ACC112 (cell line): ENCODE measurements at regions not wholly inside any gene's neighbourhood (a gene's known extent, or its start where the extent isn't known, plus 50 kb on each side); places are given as distances from the start of the nearest gene placed in this dataset.

Source experiments
- H2AFZ ChIP-seq: fragments of 200-600 bp; sonication (generic); one replicate; pipeline ENCODE4 v1.6.0; 2017; ENCODE audit warnings: antibody characterized with exemption, low read length; ENCODE audit not compliant: unreplicated experiment
- H3K27ac ChIP-seq: fragments of 200-600 bp; sonication (generic); 2 replicates; pipeline ENCODE4 v1.5.1; 2014; ENCODE audit warnings: low read depth, mild to moderate bottlenecking, antibody characterized with exemption, low read length, moderate library complexity
- H3K27me3 ChIP-seq: fragments of 200-600 bp; sonication (generic); 2 replicates; pipeline ENCODE4 v1.6.1; 2014; ENCODE audit warnings: mild to moderate bottlenecking, antibody characterized with exemption, low read length, moderate library complexity, mixed read lengths; ENCODE audit not compliant: insufficient read depth
- H3K36me3 ChIP-seq: fragments of 200-600 bp; sonication (generic); 2 replicates; pipeline ENCODE4 v1.6.1; 2016; ENCODE audit warnings: mild to moderate bottlenecking, antibody characterized with exemption, low read length, moderate library complexity, mixed read lengths; ENCODE audit not compliant: insufficient read depth
- H3K4me1 ChIP-seq: fragments of 200-600 bp; sonication (generic); one replicate; pipeline ENCODE4 v1.6.1; 2016; ENCODE audit warnings: low read length, mixed read lengths; ENCODE audit not compliant: insufficient read depth, unreplicated experiment, control insufficient read depth
- H3K4me3 ChIP-seq: fragments of 200-600 bp; sonication (generic); 2 replicates; pipeline ENCODE4 v1.5.1; 2014; ENCODE audit warnings: mild to moderate bottlenecking, low read depth, low read length
- H3K79me2 ChIP-seq: fragments of 200-600 bp; sonication (generic); one replicate; pipeline ENCODE4 v1.6.0; 2016; ENCODE audit warnings: low read length; ENCODE audit not compliant: control insufficient read depth, unreplicated experiment, insufficient read depth

DNA sequence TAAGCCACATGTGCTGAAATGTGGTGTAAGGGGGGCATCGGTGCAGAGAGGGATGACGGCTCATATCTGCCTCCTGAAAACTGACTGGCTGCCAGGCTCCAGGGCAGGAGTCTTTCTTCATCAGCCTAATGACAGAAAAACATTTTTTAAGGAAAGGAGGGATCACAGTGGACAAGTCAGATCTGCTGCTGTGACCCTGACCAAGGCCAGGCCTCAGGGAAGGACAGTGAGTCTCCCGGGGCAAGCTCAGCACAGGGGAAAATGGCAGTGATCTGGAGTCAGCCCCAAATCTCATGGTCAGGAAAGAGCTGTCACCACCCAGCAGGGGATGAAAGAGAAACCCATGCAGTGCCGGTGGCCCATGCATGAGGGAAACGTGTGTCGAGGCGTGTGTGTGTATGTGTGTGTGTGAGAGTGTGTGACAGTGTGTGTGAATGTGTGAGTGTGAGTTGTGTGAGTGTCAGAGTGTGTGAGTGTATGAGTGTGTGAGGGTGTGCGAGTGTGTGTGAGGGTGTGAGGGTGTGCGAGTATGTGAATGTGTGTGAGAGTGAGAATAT lies 134.5 kb downstream of the INHBB start:
- H2AFZ ChIP-seq: no peak overlapping the region
- H3K4me3 ChIP-seq: no peak overlapping the region
- no peaks in the 10 kb centered on the region for H3K79me2 ChIP-seq
- no peaks in the 10 kb centered on the region for H3K36me3 ChIP-seq
- H3K27me3 ChIP-seq: peaks cover 4% of the 10 kb centered on the region; the same call in 1 of the 2 replicates
- H3K4me1 ChIP-seq: no peaks in the 10 kb centered on the region
- H3K27ac ChIP-seq: no peak overlapping the region

DNA sequence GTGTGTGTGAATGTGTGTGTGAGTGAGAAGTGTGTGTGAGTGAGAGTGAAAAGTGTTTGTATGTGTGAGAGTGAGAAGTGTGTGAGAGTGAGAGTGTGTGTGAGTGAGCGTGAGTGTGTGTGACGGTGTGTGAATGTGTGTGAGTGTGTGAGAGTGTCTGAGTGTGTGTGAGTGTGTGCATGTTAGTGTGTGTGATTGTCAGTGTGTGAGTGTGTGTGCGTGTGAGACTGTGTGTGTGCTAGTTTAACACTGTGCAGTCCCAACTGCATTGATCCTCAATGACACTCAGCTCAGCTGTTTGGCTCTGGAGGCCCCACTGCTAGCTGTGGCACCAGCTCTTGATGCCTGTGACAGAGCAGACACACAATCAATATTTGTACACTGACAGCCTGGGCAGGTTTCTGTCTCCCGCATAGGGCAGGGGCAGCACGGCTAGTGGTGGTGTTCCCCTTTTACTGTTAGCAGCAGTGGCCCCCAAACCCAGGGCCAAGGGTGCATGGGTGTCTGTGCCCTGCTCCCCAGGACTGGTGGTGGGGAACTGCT lies 135.0 kb downstream of the INHBB start:
- H3K27me3 ChIP-seq: peaks cover 4% of the 10 kb centered on the region; the same call in 1 of the 2 replicates
- no peaks in the 10 kb centered on the region for H3K36me3 ChIP-seq
- H3K4me3 ChIP-seq: no peak overlapping the region
- H3K79me2 ChIP-seq: no peaks in the 10 kb centered on the region
- no peaks in the 10 kb centered on the region for H3K4me1 ChIP-seq
- H3K27ac ChIP-seq: no peak overlapping the region
- no peak overlapping the region for H2AFZ ChIP-seq

DNA sequence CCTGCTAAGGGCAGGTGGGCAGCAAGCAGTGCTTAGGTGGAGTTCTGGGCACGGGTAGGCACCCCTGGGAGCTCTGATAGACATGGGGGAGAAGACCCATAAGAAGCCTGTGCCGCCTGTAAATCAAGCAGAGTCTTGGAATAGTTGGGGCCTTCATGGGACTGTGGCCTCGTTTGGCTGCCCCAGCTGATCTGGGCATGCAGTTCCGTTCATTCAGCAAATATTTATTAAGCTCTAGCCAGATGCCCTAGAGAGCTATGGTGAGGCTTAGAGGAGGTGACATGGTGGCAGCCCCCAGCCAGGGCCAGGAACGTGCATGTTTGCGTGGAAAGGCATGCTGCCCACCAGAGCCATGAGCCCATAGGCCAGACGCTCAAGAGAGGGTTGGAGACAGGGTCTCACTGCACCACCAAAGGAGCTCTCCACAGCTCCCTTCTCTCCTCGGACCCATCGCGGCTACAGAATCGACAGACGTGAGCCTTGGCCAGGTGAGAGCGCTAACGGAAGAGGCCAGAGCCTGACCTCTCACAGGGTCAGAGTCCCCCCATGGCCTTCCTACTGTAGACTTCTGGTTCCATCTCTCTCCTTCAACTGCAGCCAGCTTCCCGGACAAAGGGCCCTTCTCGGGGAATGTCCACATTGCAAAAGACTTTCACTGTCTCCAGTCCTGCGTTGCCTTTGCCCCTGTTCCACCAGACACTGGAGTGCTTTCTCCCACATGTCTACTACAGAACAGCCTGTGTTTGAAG lies 135.7 kb downstream of the INHBB start:
- no peaks in the 10 kb centered on the region for H3K36me3 ChIP-seq
- H3K4me3 ChIP-seq: no peak overlapping the region
- H2AFZ ChIP-seq: no peak overlapping the region
- H3K27me3 ChIP-seq: peaks cover 4% of the 10 kb centered on the region; the same call in 1 of the 2 replicates
- no peaks in the 10 kb centered on the region for H3K4me1 ChIP-seq
- H3K79me2 ChIP-seq: no peaks in the 10 kb centered on the region
- no peak overlapping the region for H3K27ac ChIP-seq

DNA sequence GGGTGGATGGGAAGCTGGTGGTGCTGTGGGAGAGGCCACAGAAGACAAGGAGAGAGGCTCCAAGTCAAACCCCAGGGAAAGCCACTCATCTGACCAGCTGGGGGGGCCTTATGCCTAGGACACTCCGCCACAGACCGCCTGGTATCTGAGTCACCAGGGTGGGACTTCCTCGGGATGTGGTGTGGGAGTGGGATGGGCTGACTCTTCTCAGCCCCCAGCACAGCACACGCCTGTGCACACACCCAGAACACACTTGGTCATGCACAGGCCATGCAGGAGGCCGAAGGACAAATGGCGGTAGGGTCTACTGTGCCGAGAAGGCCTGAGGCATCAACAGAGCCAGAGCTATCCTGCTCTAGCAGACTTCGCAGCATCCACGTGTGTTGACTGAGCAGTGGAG lies 136.4 kb downstream of the INHBB start:
- no peak overlapping the region for H3K4me3 ChIP-seq
- no peaks in the 10 kb centered on the region for H3K79me2 ChIP-seq
- no peaks in the 10 kb centered on the region for H3K4me1 ChIP-seq

DNA sequence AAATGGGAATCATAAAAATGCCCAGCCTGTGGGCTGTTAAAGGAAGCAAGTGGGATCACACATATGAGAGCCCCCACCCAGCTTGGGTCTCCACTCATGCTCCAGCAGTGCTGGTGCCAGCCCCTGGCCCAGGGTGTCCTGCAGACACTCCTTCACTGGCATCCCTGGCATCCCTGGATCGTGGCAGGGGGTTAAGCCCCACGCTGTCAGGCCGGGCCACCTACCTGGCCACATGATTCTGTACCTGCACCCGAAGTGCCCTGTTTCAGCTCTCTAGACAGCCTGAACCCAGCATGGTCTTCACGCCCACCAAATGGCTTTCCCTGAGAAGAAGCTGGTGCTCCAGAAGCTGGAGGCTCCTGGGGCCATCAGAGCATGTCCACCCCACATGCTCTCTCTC lies 137.4 kb downstream of the INHBB start:
- H3K27me3 ChIP-seq: peaks cover 4% of the 10 kb centered on the region; the same call in 1 of the 2 replicates
- no peaks in the 10 kb centered on the region for H3K79me2 ChIP-seq
- no peaks in the 10 kb centered on the region for H3K4me1 ChIP-seq
- H3K36me3 ChIP-seq: no peaks in the 10 kb centered on the region
- no peak overlapping the region for H3K27ac ChIP-seq
- H3K4me3 ChIP-seq: no peak overlapping the region
- no peak overlapping the region for H2AFZ ChIP-seq

More for the DNA sequence above, 136.4 kb downstream of the INHBB start:
- peaks cover 4% of the 10 kb centered on the region; the same call in 1 of the 2 replicates for H3K27me3 ChIP-seq
- no peak overlapping the region for H3K27ac ChIP-seq
- H3K36me3 ChIP-seq: no peaks in the 10 kb centered on the region
- H2AFZ ChIP-seq: no peak overlapping the region

DNA sequence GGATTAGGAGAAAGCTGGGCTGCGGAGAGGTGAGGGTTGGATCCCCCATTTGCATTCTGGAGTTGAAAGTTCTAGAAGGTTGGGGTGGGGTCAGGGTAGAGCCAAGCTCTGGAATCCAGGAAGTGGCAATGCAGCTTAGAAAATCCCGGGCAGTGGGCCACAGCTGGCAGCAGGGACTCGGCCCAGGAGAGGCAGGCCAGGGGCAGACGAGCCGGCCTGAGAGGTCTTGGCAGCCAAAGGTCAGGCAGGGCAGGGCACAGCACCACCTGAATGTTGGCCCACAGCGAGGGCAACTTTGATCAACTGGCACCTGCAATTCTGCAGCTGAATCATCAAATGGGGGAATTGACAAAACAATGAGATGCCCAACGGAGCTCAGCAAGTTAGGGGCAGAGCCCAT lies 139.2 kb downstream of the INHBB start:
- Histone ChIP-seq H3K79me2 (no peaks in the 10 kb centered on the region), H2AFZ (no peak overlapping the region), H3K36me3 (no peaks in the 10 kb centered on the region), H3K27ac (no peak overlapping the region), H3K4me1 (no peaks in the 10 kb centered on the region), H3K27me3 (peaks cover 8% of the 10 kb centered on the region; the same call in 1 of the 2 replicates), H3K4me3 (no peak overlapping the region)

DNA sequence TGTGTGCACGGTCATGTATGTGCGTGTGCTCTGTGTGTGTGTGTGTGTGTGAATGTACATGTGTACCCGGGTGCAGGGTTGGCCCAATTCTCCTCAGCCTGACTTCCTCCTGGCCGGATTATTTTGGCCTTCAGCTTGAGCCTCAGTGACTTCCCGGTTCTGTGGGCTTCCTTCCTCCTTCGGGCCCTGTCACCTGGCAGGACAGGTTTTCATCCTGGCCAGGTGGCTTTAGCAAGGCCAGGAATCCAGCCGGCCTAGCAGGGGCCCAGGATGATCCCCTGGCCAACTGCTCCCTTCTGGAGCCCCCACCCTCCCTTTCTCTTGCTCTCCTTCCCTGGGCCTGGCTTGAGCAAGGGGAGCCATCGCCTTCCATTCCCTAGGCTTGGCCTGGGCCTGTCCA lies 140.5 kb downstream of the INHBB start:
- Histone ChIP-seq H3K79me2 (no peaks in the 10 kb centered on the region), H3K4me1 (no peaks in the 10 kb centered on the region), H3K27ac (no peak overlapping the region), H3K4me3 (no peak overlapping the region), H3K27me3 (peaks cover 11% of the 10 kb centered on the region; the same call in 1 of the 2 replicates), H2AFZ (no peak overlapping the region), H3K36me3 (no peaks in the 10 kb centered on the region)

DNA sequence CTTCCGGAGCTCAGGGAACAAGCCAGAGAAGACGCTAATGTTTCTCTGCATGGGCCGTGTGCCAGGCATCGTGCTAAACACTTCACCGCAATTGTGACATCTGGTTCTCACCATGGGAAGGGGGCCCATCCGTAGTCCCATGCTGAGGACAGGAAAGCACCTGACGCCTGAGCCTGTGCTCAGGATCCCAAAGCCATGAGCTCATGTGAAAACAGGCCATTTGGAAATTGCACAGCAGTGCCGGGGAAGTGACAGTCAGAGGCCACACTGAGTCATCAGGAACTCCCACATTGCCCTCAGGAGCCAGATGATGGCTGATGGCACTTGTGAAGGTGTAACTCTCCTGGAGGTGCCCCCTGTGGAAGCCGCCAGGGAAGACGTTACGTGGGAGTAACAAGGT lies 141.0 kb downstream of the INHBB start:
- Histone ChIP-seq H3K79me2 (no peaks in the 10 kb centered on the region), H3K4me1 (no peaks in the 10 kb centered on the region), H3K27me3 (peaks cover 11% of the 10 kb centered on the region; the same call in 1 of the 2 replicates), H3K4me3 (no peak overlapping the region), H2AFZ (no peak overlapping the region), H3K27ac (no peak overlapping the region), H3K36me3 (no peaks in the 10 kb centered on the region)

DNA sequence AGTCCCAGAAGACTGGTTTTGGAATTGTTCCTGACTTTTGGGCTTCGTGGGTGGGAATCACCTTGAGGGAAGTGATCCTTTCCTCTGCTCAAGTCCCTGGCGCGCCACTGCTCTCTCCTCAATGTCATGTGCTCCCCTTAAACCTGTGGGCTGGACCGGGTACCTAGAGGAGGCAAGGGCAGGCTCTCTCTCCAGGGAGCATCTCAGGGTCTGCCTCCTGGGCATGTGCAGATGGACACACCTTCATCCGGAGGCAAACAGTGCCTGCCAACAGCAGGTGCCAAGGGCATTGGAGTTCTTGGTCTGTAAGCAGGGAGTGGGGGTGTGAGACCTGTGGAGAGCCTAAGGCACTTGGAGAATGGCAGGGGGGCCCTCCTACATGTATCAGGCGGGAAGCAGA lies 142.6 kb downstream of the INHBB start:
- H3K4me3 ChIP-seq: no peak overlapping the region
- H3K79me2 ChIP-seq: no peaks in the 10 kb centered on the region
- H2AFZ ChIP-seq: no peak overlapping the region
- H3K27me3 ChIP-seq: peaks cover 7% of the 10 kb centered on the region; the same call in 1 of the 2 replicates
- H3K27ac ChIP-seq: no peak overlapping the region
- no peaks in the 10 kb centered on the region for H3K36me3 ChIP-seq
- H3K4me1 ChIP-seq: no peaks in the 10 kb centered on the region

DNA sequence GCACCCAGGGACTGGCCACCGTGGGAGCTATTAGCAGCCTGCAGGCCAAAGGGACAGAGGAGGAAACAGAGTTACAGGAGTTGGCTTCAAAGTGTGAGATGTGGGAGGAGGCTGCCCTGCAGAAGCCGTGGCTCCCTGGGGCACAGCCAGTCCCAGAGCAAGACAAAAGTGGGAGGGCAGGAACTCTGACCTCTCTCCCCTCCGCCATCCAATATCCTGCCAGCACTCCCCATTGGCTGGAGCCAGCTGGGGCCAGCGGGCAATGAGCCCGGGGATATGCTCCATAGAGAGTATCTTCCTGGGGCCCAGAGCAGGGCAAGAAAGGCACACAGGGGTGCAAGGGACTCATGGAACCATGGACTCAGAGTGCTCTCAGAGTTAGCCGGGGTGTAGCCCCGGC lies 143.1 kb downstream of the INHBB start:
- Histone ChIP-seq H3K27ac (no peak overlapping the region), H3K4me1 (no peaks in the 10 kb centered on the region), H2AFZ (no peak overlapping the region), H3K27me3 (peaks cover 7% of the 10 kb centered on the region; the same call in 1 of the 2 replicates), H3K4me3 (no peak overlapping the region), H3K36me3 (no peaks in the 10 kb centered on the region), H3K79me2 (no peaks in the 10 kb centered on the region)
